Karpas-422 (cell line): ENCODE measurements at regions not wholly inside any gene's neighbourhood (a gene's known extent, or its start where the extent isn't known, plus 50 kb on each side); places are given as distances from the start of the nearest gene placed in this dataset.

ENCODE experiments used
- DNase-seq: peaks from one replicate; pipeline ENCODE4 v3.0.0-alpha.2; 2015
- H2AFZ ChIP-seq: fragments of 200-600 bp; sonication (generic); 2 replicates; pipeline ENCODE4 v1.6.1; 2014; ENCODE audit warnings: antibody characterized with exemption, low read length, mixed read lengths
- H3K27ac ChIP-seq: fragments of 200-600 bp; sonication (generic); 2 replicates; pipeline ENCODE4 v1.5.1; 2014; ENCODE audit warnings: mild to moderate bottlenecking, low read length, moderate library complexity
- H3K27me3 ChIP-seq: fragments of 200-600 bp; sonication (generic); 2 replicates; pipeline ENCODE4 v1.6.1; 2014; ENCODE audit warnings: low read length, mixed read lengths
- H3K36me3 ChIP-seq: fragments of 200-600 bp; sonication (generic); 2 replicates; pipeline ENCODE4 v1.6.1; 2014; ENCODE audit warnings: low read length, mixed read lengths; ENCODE audit not compliant: insufficient read depth
- H3K4me1 ChIP-seq: fragments of 200-600 bp; sonication (generic); 2 replicates; pipeline ENCODE4 v1.6.1; 2014; ENCODE audit warnings: mild to moderate bottlenecking, low read length, mixed read lengths
- H3K4me2 ChIP-seq: fragments of 200-600 bp; sonication (generic); 2 replicates; pipeline ENCODE4 v1.6.1; 2014; ENCODE audit warnings: low read length, low read depth, mild to moderate bottlenecking; ENCODE audit not compliant: poor library complexity, severe bottlenecking
- H3K4me3 ChIP-seq: fragments of 200-600 bp; sonication (generic); 2 replicates; pipeline ENCODE4 v1.5.1; 2014; ENCODE audit warnings: mild to moderate bottlenecking, antibody characterized with exemption, low read length, mixed read lengths
- H3K79me2 ChIP-seq: fragments of 200-600 bp; sonication (generic); 2 replicates; pipeline ENCODE4 v1.6.1; 2014; ENCODE audit warnings: mild to moderate bottlenecking, low read length, mixed read lengths
- H3K9ac ChIP-seq: fragments of 200-600 bp; sonication (generic); 2 replicates; pipeline ENCODE4 v1.6.0; 2014; ENCODE audit warnings: low read length
- H3K9me2 ChIP-seq: fragments of 200-600 bp; sonication (generic), shearing (Covaris generic); replicated peaks from 2 replicates; pipeline ENCODE4 v1.6.0; 2014; ENCODE audit warnings: mild to moderate bottlenecking, low read length, moderate library complexity; ENCODE audit not compliant: insufficient read depth
- H3K9me3 ChIP-seq: fragments of 300-700, 200-600 bp; sonication (generic); 2 replicates; pipeline ENCODE4 v1.6.1; 2014; ENCODE audit warnings: low read length, mixed read lengths
- H4K20me1 ChIP-seq: fragments of 200-600 bp; sonication (generic); 2 replicates; pipeline ENCODE4 v1.6.1; 2014; ENCODE audit warnings: mild to moderate bottlenecking, antibody characterized with exemption, low read length, low read depth; ENCODE audit not compliant: insufficient read depth

- H2AFZ ChIP-seq = no peak overlapping the region
These were observed 328.6 kb downstream of the MAP2K6 start for GRCh38 chr17:69743091-69743490.

GRCh38 chr17:69744512-69745070 lies 330.1 kb downstream of the MAP2K6 start:
- Histone ChIP-seq H3K9ac (no peak overlapping the region), H3K4me3 (no peak overlapping the region)

More at GRCh38 chr17:69743091-69743490, 328.6 kb downstream of the MAP2K6 start:
- Histone ChIP-seq H4K20me1 (no peaks in the 10 kb centered on the region), H3K27ac (no peak overlapping the region), H3K9ac (no peak overlapping the region), H3K4me1 (no peaks in the 10 kb centered on the region), H3K9me3 (no peaks in the 10 kb centered on the region), H3K79me2 (no peaks in the 10 kb centered on the region), H3K9me2 (0 out of 2 replicates have a peak, but pooled peaks cover 3% of the 10 kb centered on the region), H3K36me3 (no peaks in the 10 kb centered on the region), H3K4me3 (no peak overlapping the region), H3K27me3 (no peaks in the 10 kb centered on the region), H3K4me2 (no peak overlapping the region)
- no peak for DNase-seq

GRCh38 chr17:69749911-69750310 lies 325.1 kb upstream of the KCNJ16 start:
- Histone ChIP-seq H3K27me3 (no peaks in the 10 kb centered on the region; the same call in 1 of the 2 replicates), H3K9me2 (no peaks in the 10 kb centered on the region), H4K20me1 (no peaks in the 10 kb centered on the region), H3K36me3 (no peaks in the 10 kb centered on the region), H3K9ac (no peak overlapping the region), H3K79me2 (no peaks in the 10 kb centered on the region), H2AFZ (no peak overlapping the region), H3K27ac (no peak overlapping the region), H3K4me3 (no peak overlapping the region), H3K4me1 (0 out of 2 replicates have a peak, but pooled peaks cover 2% of the 10 kb centered on the region), H3K9me3 (peaks cover 4% of the 10 kb centered on the region; the same call in 1 of the 2 replicates), H3K4me2 (no peak overlapping the region)
- no peak for DNase-seq

More at GRCh38 chr17:69744512-69745070, 330.1 kb downstream of the MAP2K6 start:
- Histone ChIP-seq H3K79me2 (no peaks in the 10 kb centered on the region), H3K36me3 (no peaks in the 10 kb centered on the region), H3K4me2 (no peak overlapping the region), H3K9me2 (0 out of 2 replicates have a peak, but pooled peaks cover 3% of the 10 kb centered on the region), H2AFZ (no peak overlapping the region), H3K27ac (no peak overlapping the region), H4K20me1 (no peaks in the 10 kb centered on the region), H3K4me1 (no peaks in the 10 kb centered on the region), H3K9me3 (peaks cover 4% of the 10 kb centered on the region; the same call in 1 of the 2 replicates), H3K27me3 (no peaks in the 10 kb centered on the region)
- no peak for DNase-seq

GRCh38 chr17:69757688-69758430 lies 317.2 kb upstream of the KCNJ16 start:
- H4K20me1 ChIP-seq = no peaks in the 10 kb centered on the region
- H2AFZ ChIP-seq = no peak overlapping the region
- H3K27ac ChIP-seq = no peak overlapping the region
- H3K9me2 ChIP-seq = no peaks in the 10 kb centered on the region
- H3K27me3 ChIP-seq = no peaks in the 10 kb centered on the region
- no peak for DNase-seq
- H3K79me2 ChIP-seq = no peaks in the 10 kb centered on the region
- H3K4me1 ChIP-seq = peaks cover 8% of the 10 kb centered on the region
- H3K4me2 ChIP-seq = no peak overlapping the region
- no peaks in the 10 kb centered on the region for H3K36me3 ChIP-seq
- H3K9me3 ChIP-seq = no peaks in the 10 kb centered on the region
- no peak overlapping the region for H3K4me3 ChIP-seq
- no peak overlapping the region for H3K9ac ChIP-seq

- Histone ChIP-seq H3K27me3 (no peaks in the 10 kb centered on the region), H3K9me2 (no peaks in the 10 kb centered on the region), H3K9ac (no peak overlapping the region), H3K27ac (no peak overlapping the region), H4K20me1 (no peaks in the 10 kb centered on the region), H3K79me2 (no peaks in the 10 kb centered on the region), H2AFZ (no peak overlapping the region), H3K4me1 (peaks cover 14% of the 10 kb centered on the region), H3K4me2 (no peak overlapping the region), H3K36me3 (no peaks in the 10 kb centered on the region), H3K4me3 (no peak overlapping the region), H3K9me3 (no peaks in the 10 kb centered on the region)
- no peak for DNase-seq
These were observed 314.5 kb upstream of the KCNJ16 start for GRCh38 chr17:69760562-69760961.

- no peak overlapping the region for H3K27ac ChIP-seq
- H3K4me3 ChIP-seq = no peak overlapping the region
- no peak overlapping the region for H2AFZ ChIP-seq
- no peaks in the 10 kb centered on the region for H3K9me3 ChIP-seq
- H3K79me2 ChIP-seq = no peaks in the 10 kb centered on the region
- H3K9me2 ChIP-seq = no peaks in the 10 kb centered on the region
- H3K9ac ChIP-seq = no peak overlapping the region
- H3K4me1 ChIP-seq = peaks cover 14% of the 10 kb centered on the region
- H4K20me1 ChIP-seq = no peaks in the 10 kb centered on the region
- no peak overlapping the region for H3K4me2 ChIP-seq
- H3K36me3 ChIP-seq = no peaks in the 10 kb centered on the region
- no peaks in the 10 kb centered on the region for H3K27me3 ChIP-seq
- DNase-seq = no peak
These were observed 314.0 kb upstream of the KCNJ16 start for GRCh38 chr17:69761011-69761410.

- Histone ChIP-seq H3K36me3 (no peaks in the 10 kb centered on the region), H3K9ac (no peak overlapping the region), H3K79me2 (no peaks in the 10 kb centered on the region), H3K4me2 (no peak overlapping the region), H3K9me3 (no peaks in the 10 kb centered on the region), H4K20me1 (no peaks in the 10 kb centered on the region), H3K4me3 (no peak overlapping the region), H3K4me1 (peaks cover 14% of the 10 kb centered on the region), H3K27ac (no peak overlapping the region), H3K27me3 (no peaks in the 10 kb centered on the region), H3K9me2 (no peaks in the 10 kb centered on the region), H2AFZ (no peak overlapping the region)
- DNase-seq = no peak
These were observed 313.2 kb upstream of the KCNJ16 start for GRCh38 chr17:69761767-69762321.

- Histone ChIP-seq H3K4me3 (no peak overlapping the region), H3K36me3 (no peaks in the 10 kb centered on the region), H3K9me3 (no peaks in the 10 kb centered on the region), H3K9ac (no peak overlapping the region), H3K79me2 (no peaks in the 10 kb centered on the region), H3K27ac (no peak overlapping the region), H3K27me3 (no peaks in the 10 kb centered on the region), H3K4me2 (no peak overlapping the region), H3K4me1 (peaks cover 14% of the 10 kb centered on the region), H2AFZ (no peak overlapping the region), H4K20me1 (no peaks in the 10 kb centered on the region), H3K9me2 (no peaks in the 10 kb centered on the region)
- no peak for DNase-seq
These were observed 312.7 kb upstream of the KCNJ16 start for GRCh38 chr17:69762359-69762758.
